Epithelial cell of esophagus (primary cell): ENCODE measurements at regions not wholly inside any gene's neighbourhood (a gene's known extent, or its start where the extent isn't known, plus 50 kb on each side); places are given as distances from the start of the nearest gene placed in this dataset.
A peak's percentile ranks its signal among the peaks of the same experiment; 100 is the strongest.
"Not testable (repeated sequence)": the region's sequence is repeated elsewhere in the genome, so short reads cannot be mapped to it uniquely, and the experiment has no call there.

Experiments used
- DNase-seq: peaks from one replicate; pipeline ENCODE4 v3.0.0; 2010; ENCODE audit warnings: low read depth
- H3K4me3 ChIP-seq: 2 replicates; pipeline ENCODE4 v1.5.1; 2011; ENCODE audit warnings: mild to moderate bottlenecking, low read length, control low read depth
- CTCF ChIP-seq: IDR thresholded peaks from 2 replicates; pipeline ENCODE4 v1.5.1; 2011; ENCODE audit warnings: low read depth, mild to moderate bottlenecking, low read length, control low read depth, inconsistent platforms; ENCODE audit not compliant: insufficient read depth; ENCODE audit errors: missing control alignments

GRCh38 chrX:65821721-65822496 is 154.5 kb downstream of the MSN start:
- H3K4me3 ChIP-seq = no peak overlapping the region
- TF ChIP-seq CTCF = no peak
- peak; percentile 14 for DNase-seq

GRCh38 chrX:65819983-65820382 is 152.5 kb downstream of the MSN start:
- not testable (repeated sequence) for H3K4me3 ChIP-seq, DNase-seq

- DNase-seq = no peak
- TF ChIP-seq CTCF = no peak
- H3K4me3 ChIP-seq = no peak overlapping the region
Measured at GRCh38 chrX:65813245-65813644, 145.8 kb downstream of the MSN start.

GRCh38 chrX:65811558-65812228 is 144.2 kb downstream of the MSN start:
- no peak for DNase-seq
- no peak overlapping the region for H3K4me3 ChIP-seq
- no peak for TF ChIP-seq CTCF
